ENCODE measurements at regions not wholly inside any gene's neighbourhood (a gene's known extent, or its start where the extent isn't known, plus 50 kb on each side); places are given as distances from the start of the nearest gene placed in this dataset.

- no peak for DNase-seq (ENCODE audit: insufficient read length, low spot score, missing footprints)
- H3K4me2 ChIP-seq (ENCODE audit: insufficient read depth, low read length), result no peak overlapping the region
These were observed 150.6 kb upstream of the MED14 start for GRCh38 chrX:40885989-40886388.

GRCh38 chrX:40887476-40887875 lies 152.1 kb upstream of the MED14 start:
- H3K27ac ChIP-seq (ENCODE audit: low read depth, low read length), result no peak overlapping the region
- H3K4me3 ChIP-seq (ENCODE audit: insufficient read depth, low read length), result no peak overlapping the region
- TF ChIP-seq CTCF (IDR thresholded peaks at IDR 0.05; ENCODE audit: extremely low read depth, low read depth, low read length), result no peak
- H3K9me3 ChIP-seq (ENCODE audit: low read depth, low read length), result no peaks in the 10 kb centered on the region
- H3K27me3 ChIP-seq (ENCODE audit: insufficient read depth, low read length), result peaks cover 13% of the 10 kb centered on the region
- peak overlapping the region; percentile 10 for H3K4me2 ChIP-seq (ENCODE audit: insufficient read depth, low read length)
- no peak for DNase-seq (ENCODE audit: insufficient read length, low spot score, missing footprints)
- no peaks in the 10 kb centered on the region for H3K36me3 ChIP-seq (ENCODE audit: insufficient read depth, low read length)
- no peak overlapping the region for H2AFZ ChIP-seq (ENCODE audit: low read length)
- no peaks in the 10 kb centered on the region for H3K79me2 ChIP-seq (ENCODE audit: insufficient read depth, low read length)
- H4K20me1 ChIP-seq (ENCODE audit: insufficient read depth, low read length), result no peaks in the 10 kb centered on the region
- no peaks in the 10 kb centered on the region for H3K4me1 ChIP-seq (ENCODE audit: insufficient read depth, low read length)

More at GRCh38 chrX:40885989-40886388, 150.6 kb upstream of the MED14 start:
- Histone ChIP-seq H3K79me2 (ENCODE audit: insufficient read depth, low read length) (no peaks in the 10 kb centered on the region), H3K4me1 (ENCODE audit: insufficient read depth, low read length) (no peaks in the 10 kb centered on the region), H2AFZ (ENCODE audit: low read length) (no peak overlapping the region), H3K9me3 (ENCODE audit: low read depth, low read length) (no peaks in the 10 kb centered on the region), H3K27ac (ENCODE audit: low read depth, low read length) (no peak overlapping the region), H3K27me3 (ENCODE audit: insufficient read depth, low read length) (peaks cover 16% of the 10 kb centered on the region), H4K20me1 (ENCODE audit: insufficient read depth, low read length) (no peaks in the 10 kb centered on the region), H3K4me3 (ENCODE audit: insufficient read depth, low read length) (no peak overlapping the region), H3K36me3 (ENCODE audit: insufficient read depth, low read length) (no peaks in the 10 kb centered on the region)
- no peak for TF ChIP-seq CTCF (IDR thresholded peaks at IDR 0.05; ENCODE audit: extremely low read depth, low read depth, low read length)

GRCh38 chrX:40891798-40892197 lies 156.5 kb upstream of the MED14 start:
- Histone ChIP-seq H3K4me3 (ENCODE audit: insufficient read depth, low read length) (no peak overlapping the region), H3K27ac (ENCODE audit: low read depth, low read length) (no peak overlapping the region), H3K36me3 (ENCODE audit: insufficient read depth, low read length) (no peaks in the 10 kb centered on the region), H3K79me2 (ENCODE audit: insufficient read depth, low read length) (no peaks in the 10 kb centered on the region), H3K27me3 (ENCODE audit: insufficient read depth, low read length) (peaks cover 10% of the 10 kb centered on the region), H3K4me1 (ENCODE audit: insufficient read depth, low read length) (no peaks in the 10 kb centered on the region), H3K9me3 (ENCODE audit: low read depth, low read length) (no peaks in the 10 kb centered on the region), H2AFZ (ENCODE audit: low read length) (no peak overlapping the region), H3K4me2 (ENCODE audit: insufficient read depth, low read length) (no peak overlapping the region), H4K20me1 (ENCODE audit: insufficient read depth, low read length) (no peaks in the 10 kb centered on the region)
- DNase-seq (ENCODE audit: insufficient read length, low spot score, missing footprints), result no peak
- no peak for TF ChIP-seq CTCF (IDR thresholded peaks at IDR 0.05; ENCODE audit: extremely low read depth, low read depth, low read length)

GRCh38 chrX:40893251-40893910 lies 158.0 kb upstream of the MED14 start:
- no peak for TF ChIP-seq CTCF (IDR thresholded peaks at IDR 0.05; ENCODE audit: extremely low read depth, low read depth, low read length)
- H3K4me3 ChIP-seq (ENCODE audit: insufficient read depth, low read length), result no peak overlapping the region
- no peaks in the 10 kb centered on the region for H3K4me1 ChIP-seq (ENCODE audit: insufficient read depth, low read length)
- no peak overlapping the region for H3K27ac ChIP-seq (ENCODE audit: low read depth, low read length)
- no peaks in the 10 kb centered on the region for H3K9me3 ChIP-seq (ENCODE audit: low read depth, low read length)
- H4K20me1 ChIP-seq (ENCODE audit: insufficient read depth, low read length), result no peaks in the 10 kb centered on the region
- H2AFZ ChIP-seq (ENCODE audit: low read length), result no peak overlapping the region
- H3K4me2 ChIP-seq (ENCODE audit: insufficient read depth, low read length), result no peak overlapping the region
- H3K79me2 ChIP-seq (ENCODE audit: insufficient read depth, low read length), result no peaks in the 10 kb centered on the region
- no peaks in the 10 kb centered on the region for H3K36me3 ChIP-seq (ENCODE audit: insufficient read depth, low read length)
- DNase-seq (ENCODE audit: insufficient read length, low spot score, missing footprints), result no peak
- peaks cover 10% of the 10 kb centered on the region for H3K27me3 ChIP-seq (ENCODE audit: insufficient read depth, low read length)
